ENCODE measurements at regions not wholly inside any gene's neighbourhood (a gene's known extent, or its start where the extent isn't known, plus 50 kb on each side); places are given as distances from the start of the nearest gene placed in this dataset.

GRCh38 chr16:79653373-79653891 is 52.9 kb upstream of the MAF start:
- DNase-seq (ENCODE audit: low read depth, low spot score) = no peak
- TF ChIP-seq, protein P1, sequence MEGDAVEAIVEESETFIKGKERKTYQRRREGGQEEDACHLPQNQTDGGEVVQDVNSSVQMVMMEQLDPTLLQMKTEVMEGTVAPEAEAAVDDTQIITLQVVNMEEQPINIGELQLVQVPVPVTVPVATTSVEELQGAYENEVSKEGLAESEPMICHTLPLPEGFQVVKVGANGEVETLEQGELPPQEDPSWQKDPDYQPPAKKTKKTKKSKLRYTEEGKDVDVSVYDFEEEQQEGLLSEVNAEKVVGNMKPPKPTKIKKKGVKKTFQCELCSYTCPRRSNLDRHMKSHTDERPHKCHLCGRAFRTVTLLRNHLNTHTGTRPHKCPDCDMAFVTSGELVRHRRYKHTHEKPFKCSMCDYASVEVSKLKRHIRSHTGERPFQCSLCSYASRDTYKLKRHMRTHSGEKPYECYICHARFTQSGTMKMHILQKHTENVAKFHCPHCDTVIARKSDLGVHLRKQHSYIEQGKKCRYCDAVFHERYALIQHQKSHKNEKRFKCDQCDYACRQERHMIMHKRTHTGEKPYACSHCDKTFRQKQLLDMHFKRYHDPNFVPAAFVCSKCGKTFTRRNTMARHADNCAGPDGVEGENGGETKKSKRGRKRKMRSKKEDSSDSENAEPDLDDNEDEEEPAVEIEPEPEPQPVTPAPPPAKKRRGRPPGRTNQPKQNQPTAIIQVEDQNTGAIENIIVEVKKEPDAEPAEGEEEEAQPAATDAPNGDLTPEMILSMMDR (IDR thresholded peaks at IDR 0.05; ENCODE audit: low read depth, low read length) = no peak
- H3K4me3 ChIP-seq (ENCODE audit: low read depth, low read length) = no peak overlapping the region
- in situ Hi-C loops (cut with HindIII; ENCODE audit: low sequenced_read_pairs) = no loop called here

DNA sequence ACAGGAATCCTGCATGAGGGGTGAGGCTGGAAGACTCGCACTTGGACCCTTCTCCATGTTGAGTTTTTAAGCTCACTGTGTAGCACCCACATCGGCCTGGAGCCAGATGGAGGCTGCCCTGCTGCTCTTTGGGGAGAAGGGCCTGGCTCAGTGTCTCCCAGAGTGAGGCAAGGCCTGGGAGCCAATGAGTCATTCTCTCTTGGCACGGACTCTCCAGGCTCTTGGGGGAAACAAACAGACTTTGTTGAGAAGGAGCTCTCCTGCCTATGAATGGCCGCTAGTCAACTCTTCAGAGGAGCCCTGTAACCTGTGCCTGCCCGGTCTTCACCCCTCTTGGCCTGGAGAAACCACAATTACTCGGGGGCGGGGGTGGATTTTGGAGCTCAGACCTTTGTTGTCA is 50.8 kb upstream of the MAF start:
- in situ Hi-C loops (cut with HindIII; ENCODE audit: low sequenced_read_pairs) = no loop called here
- peak; percentile 83 for DNase-seq (ENCODE audit: low read depth, low spot score)
- H3K4me3 ChIP-seq (ENCODE audit: low read depth, low read length) = no peak overlapping the region
- TF ChIP-seq, protein P1 (IDR thresholded peaks at IDR 0.05; ENCODE audit: low read depth, low read length) = no peak
